ENCODE measurements at regions not wholly inside any gene's neighbourhood (a gene's known extent, or its start where the extent isn't known, plus 50 kb on each side); places are given as distances from the start of the nearest gene placed in this dataset.

GRCh38 chr2:234851451-234851850 is 100.4 kb upstream of the SH3BP4 start:
- FAIRE-seq (no peak), DNase-seq (ENCODE audit: insufficient read length, low spot score) (no peak)
- no peak for TF ChIP-seq CTCF (IDR thresholded peaks at IDR 0.05; ENCODE audit: insufficient read depth, missing control alignments)

- no peak for TF ChIP-seq CTCF (IDR thresholded peaks at IDR 0.05; ENCODE audit: insufficient read depth, missing control alignments)
- FAIRE-seq (no peak), DNase-seq (ENCODE audit: insufficient read length, low spot score) (no peak)
These were observed 101.0 kb upstream of the SH3BP4 start for GRCh38 chr2:234850818-234851217.

GRCh38 chr2:234849678-234850077 is 102.1 kb upstream of the SH3BP4 start:
- FAIRE-seq (no peak), DNase-seq (ENCODE audit: insufficient read length, low spot score) (no peak)
- no peak for TF ChIP-seq CTCF (IDR thresholded peaks at IDR 0.05; ENCODE audit: insufficient read depth, missing control alignments)

GRCh38 chr2:234848578-234848977 is 103.2 kb upstream of the SH3BP4 start:
- no peak for TF ChIP-seq CTCF (IDR thresholded peaks at IDR 0.05; ENCODE audit: insufficient read depth, missing control alignments)
- DNase-seq (ENCODE audit: insufficient read length, low spot score): no peak
- no peak for FAIRE-seq

GRCh38 chr2:234847639-234848038 is 104.2 kb upstream of the SH3BP4 start:
- FAIRE-seq (no peak), DNase-seq (ENCODE audit: insufficient read length, low spot score) (no peak)
- TF ChIP-seq CTCF (IDR thresholded peaks at IDR 0.05; ENCODE audit: insufficient read depth, missing control alignments): no peak

GRCh38 chr2:234847364-234847635 is 104.5 kb upstream of the SH3BP4 start:
- no peak for TF ChIP-seq CTCF (IDR thresholded peaks at IDR 0.05; ENCODE audit: insufficient read depth, missing control alignments)
- FAIRE-seq (no peak), DNase-seq (ENCODE audit: insufficient read length, low spot score) (no peak)

GRCh38 chr2:234846599-234847363 is 105.0 kb upstream of the SH3BP4 start:
- no peak for TF ChIP-seq CTCF (IDR thresholded peaks at IDR 0.05; ENCODE audit: insufficient read depth, missing control alignments)
- DNase-seq (ENCODE audit: insufficient read length, low spot score): no peak
- FAIRE-seq: no peak
